HG03575 (cell line): ENCODE measurements at regions not wholly inside any gene's neighbourhood (a gene's known extent, or its start where the extent isn't known, plus 50 kb on each side); places are given as distances from the start of the nearest gene placed in this dataset.

Experiments used
- ATAC-seq: cut with Tn5 transposase; IDR thresholded peaks from one replicate; pipeline ENCODE4 v1.9.1; 2021; ENCODE audit not compliant: unreplicated experiment, insufficient number of reproducible peaks, low FRiP score; ENCODE audit errors: extremely low read depth

DNA sequence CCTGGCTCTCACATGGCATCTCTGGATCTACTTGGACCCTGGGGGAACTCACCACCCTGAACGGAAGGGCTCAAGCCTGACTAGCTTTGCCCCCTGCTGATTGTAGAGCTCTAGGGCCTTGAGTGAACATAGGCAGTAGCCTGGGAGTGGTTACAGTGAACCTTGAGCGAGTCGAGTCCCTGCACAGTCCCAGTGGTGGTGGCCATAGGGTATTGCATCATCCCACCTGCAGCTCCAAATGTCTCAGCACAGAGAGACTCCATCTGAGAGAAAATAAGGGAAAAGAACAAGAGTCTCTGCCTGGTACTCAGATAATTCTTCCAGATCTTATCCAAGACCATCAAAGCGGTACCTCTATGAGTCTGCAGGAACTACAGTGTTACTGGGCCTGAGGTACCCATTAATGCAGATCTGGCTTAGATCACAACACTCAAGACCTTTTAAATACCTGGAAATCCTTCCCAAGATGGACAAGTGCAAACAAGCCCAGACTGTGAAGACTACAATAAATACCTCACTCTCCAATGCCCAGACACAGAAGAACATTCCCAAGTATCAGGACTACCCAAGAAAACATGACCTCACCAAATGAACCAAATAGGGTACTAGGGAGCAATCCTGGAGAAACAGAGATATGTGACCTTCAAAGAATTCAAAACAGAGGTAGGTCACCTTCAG, 167.5 kb upstream of the TET2 start:
- no peak for ATAC-seq

DNA sequence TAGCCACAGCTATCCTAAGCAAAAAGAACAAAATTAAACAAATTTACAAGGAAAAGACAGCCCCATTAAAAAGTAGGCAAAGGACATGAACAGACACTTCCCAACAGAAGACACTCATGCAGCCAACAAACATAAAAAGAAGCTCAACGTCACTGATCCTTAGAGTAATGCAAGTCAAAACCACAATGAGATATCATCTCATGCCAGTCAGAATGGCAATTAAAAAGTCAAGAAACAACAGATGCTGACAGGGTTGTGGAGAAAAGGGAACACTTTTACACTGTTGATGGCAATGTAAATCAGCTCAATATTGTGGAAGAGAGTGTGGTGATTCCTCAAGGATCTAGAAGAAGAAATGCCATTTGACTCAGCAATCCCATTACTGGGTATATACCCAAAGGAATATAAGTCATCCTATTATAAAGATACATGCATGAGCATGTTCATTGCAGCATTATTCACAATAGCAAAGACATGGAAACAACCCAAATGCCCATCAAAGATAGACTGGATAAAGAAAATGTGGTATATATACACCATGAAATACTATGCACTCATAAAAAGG, 163.0 kb upstream of the TET2 start:
- no peak for ATAC-seq

DNA sequence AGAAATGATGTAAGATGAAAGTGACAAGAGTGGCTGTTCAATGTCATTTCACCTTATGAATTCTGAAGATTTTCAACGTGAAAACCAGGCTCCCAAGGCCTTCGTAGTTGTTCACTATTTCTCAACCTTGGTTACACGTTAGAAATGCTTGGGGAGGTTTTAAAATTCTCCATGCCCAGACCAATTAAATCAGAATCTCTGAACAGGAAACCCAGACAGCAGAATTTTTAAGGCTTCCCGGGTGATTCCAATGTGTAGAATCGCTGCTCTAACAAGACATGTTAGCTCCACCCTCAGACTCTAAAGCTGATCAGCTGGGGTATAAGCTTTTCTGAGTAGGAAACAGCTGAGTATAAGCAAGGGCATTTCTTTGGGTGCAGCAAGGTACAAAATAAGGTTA, 160.4 kb upstream of the TET2 start:
- ATAC-seq: no peak

DNA sequence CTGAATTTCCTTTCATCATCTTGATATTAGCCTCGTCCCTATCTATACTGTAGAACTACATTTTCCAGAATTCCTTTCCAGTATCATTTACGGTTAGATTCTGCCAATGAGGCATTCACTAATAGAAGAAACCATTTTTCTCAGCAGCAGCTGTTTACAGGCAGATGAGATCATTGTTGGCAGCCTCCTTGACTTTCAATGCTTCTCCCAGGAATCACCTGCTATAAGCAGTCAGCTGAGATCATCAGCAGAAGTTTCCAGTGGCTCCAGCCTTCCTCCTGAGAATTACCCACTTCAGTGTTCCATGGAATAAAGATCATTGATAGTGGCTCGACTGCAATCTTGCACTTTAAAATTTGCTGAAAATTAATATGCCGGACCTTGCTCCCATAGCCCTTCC, 157.3 kb upstream of the TET2 start:
- ATAC-seq: no peak

DNA sequence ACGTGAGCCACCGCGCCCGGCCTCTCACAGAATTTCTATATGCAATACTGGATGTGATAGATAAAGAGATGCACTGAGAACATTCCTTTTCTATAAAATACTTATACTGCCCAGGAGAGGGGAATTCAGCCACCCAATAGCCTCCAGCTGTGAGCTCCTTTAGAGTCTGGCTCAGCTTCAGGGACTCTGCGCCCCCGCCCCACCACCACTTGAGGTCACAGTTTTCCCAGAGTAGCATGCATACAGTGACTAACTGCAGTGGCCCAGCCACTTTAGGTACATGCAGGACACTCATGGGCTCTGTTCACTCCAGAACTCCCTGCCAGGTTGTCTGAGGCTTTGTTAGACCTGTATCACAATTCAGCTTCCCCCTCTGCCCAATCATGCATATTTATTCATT, 144.4 kb upstream of the TET2 start:
- no peak for ATAC-seq

DNA sequence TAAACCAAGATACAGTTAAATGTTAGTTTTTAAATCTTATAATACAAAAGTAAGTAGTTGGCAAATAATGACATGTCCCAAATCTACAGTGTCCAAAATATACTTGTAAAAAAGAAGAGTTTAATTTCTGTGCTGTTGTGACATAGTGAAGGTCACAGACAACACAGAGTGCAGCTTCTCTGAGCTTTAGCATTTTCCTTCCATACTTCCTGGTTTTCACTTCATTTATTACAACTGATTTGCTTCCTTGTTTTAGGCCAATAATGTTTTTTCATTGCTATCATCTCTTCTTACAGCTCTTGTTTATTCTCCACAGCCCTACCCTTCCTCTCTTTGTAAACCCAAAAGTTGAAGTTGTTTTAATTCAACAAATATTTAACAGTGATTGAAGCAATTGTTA, 132.4 kb upstream of the TET2 start:
- ATAC-seq: no peak

DNA sequence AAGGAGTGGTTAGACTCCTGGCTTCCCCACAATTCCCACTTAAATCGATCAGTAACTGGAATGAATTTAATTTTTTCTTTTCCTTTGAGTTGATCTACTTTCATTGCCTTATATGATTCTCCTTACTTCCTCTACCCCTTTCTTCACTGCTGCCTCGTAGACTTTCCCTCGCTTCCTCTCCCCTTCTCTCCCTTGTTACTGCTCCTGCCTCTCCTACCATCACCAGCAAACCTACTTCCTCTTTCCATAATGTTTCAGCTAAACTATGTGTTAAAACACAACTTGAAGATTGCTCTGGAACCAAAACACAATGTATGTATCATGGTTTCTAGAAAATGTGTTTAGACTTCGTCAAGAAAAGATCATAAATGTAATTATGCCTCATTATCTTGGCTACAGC, 132.0 kb upstream of the TET2 start:
- ATAC-seq: no peak

DNA sequence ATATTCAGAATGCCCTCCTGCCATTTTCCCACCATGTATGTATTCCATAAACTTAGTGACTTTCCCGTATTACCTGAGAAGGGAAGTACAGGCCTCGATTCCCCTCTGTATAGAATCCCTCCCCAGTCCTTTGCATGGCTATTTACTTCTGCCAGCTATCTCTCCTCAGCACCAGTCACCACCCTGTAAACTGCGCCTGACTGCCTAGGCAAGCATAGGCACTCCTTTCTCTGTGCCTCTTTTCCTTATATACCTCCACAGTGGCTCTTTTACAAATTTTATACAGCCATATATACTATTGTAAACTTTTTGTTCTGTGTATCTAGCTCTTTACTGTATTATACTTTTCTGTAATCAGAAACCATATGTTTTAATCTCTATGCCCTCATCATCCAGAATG, 130.9 kb upstream of the TET2 start:
- no peak for ATAC-seq

DNA sequence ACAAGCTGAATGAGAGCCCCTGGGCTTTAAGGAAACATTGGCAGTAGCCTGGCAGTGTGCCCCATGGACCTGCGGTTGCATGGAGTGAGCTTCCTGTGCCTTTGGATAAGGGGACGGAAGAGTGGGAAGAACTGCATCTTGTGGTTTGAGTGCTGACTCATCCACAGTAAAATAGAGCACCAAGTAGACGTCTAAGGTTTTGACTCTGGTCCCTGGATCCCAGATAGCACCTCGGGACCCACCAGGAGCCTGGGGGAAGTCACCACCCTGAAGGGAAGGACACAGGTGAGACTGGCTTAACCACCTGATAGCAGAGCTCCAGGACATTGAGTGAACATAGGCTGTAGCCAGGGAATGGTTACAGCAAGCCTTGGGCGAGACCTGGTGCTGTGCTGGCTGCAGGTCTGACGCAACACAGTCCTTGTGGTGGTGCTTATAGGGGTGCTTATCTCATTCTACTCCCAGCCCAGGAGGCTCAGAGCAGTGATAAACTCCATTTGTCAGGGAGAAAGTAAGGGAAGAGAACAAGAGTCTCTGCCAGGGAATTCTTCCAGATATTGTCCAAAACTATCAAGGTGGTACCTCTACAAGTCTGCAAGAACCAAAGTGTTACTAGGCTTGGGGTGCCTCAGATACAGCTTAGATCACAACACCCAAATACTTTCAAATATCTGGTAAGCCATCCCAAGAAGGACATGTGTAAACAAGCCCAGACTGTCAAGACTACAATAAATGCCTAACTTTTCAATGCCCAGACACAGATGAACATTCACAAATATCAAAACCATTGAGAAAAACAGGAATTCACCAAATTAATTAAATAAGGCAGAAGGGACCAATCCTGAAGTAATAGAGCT, 123.6 kb upstream of the TET2 start:
- no peak for ATAC-seq

DNA sequence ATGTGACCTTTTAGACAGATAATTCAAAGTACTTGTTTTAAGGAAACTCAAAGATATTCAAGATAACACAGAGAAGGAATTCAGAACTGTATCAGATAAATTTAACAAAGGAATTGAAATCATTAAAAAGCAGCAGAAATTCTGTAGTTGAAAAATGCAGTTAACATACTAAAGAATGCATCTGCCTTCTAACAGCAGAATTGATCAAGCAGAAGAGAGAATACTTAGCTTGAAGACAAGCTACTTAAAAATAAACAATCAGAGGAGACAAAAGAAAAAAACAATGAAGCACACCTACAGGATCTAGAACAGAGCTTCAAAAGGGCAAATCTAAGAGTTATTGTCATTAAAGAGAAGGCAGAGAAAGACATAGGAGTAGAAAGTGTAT, 123.0 kb upstream of the TET2 start:
- no peak for ATAC-seq

DNA sequence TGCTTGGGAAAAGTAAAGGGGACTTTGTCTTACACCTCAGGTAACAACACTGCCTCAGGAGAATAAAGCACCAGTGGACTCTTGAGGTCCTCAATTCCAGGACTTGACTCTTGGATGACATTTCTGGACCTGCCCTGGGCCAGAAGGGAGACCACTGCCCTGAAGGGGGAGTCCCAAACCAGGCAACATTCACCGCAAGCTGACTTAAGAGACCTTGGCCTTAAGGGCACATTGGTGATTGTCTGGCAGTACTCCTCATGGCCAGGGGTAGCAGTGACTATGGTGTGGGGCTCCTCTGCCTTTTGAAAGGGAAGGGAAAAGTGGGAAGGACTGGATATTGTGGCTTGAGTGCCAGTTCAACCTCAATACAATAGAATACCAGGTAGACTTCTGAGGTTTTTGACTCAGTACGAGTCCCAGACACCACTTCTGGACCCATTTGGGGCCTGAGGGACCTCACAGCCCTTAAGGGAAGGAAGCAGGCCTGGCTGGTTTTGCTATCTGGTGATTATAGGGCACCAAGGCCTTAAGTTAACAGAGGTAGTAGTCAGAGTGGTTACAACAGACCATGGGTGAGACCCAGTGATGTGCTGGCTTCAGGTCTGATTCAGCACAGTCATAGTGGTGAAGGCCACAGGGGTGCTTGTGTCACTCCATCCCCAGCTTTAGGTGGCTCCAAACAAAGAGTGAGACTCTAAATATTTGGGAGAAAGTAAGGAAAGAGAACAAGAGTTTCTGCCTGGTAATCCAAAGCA, 121.2 kb upstream of the TET2 start:
- no peak for ATAC-seq

DNA sequence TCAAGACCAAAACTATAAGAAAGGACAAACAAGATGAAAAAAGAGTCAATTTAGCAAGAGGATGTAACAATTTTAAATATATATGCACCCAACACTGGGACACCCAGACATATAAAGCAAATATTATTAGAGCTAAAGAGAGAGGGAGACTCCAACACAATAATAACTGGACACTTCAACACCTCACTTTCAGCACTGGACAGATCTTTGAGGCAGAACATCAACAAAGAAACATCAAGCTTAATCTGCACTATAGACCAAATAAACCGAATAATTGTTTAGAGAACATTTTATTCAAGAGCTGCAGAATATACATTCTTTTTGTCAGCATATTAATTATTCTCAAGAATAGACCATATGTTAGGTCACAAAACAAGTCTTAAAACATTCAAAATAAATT, 109.7 kb upstream of the TET2 start:
- no peak for ATAC-seq

DNA sequence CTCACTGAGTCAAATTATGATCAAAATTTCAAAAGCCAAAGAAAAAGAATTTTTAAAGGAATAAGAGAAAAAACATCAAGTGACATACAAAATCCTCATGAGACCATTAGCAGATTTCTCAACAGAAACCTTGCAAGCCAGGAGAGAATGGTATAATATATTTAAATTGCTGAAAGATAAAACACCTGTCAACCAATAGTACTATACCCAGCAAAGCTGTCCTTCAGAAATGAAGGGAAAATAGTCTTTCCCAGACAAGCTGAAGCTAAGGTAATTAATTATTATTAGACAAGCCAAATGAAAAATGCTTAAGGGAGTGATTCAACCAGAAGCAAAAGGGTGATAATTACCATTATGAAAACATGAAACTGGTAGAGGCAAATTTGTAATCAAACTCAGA, 104.2 kb upstream of the TET2 start:
- ATAC-seq: no peak

DNA sequence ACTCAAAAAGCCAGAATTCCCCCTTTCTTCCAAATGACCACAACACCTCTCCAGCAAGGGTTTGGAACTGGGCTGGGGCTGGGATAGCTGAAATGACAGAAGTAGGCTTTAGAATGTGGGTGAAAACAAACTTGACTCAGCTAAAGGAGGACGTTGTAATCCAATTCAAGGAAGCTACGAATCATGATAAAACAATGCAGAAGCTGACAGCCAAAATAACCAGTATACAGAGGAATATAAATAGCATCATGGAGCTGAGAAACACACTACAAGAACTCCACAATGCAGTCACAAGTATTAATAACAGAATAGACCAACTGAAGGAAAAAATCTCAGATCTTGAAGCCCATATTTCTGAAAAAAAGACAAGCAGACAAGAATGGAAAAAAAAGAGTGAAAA, 95.8 kb upstream of the TET2 start:
- no peak for ATAC-seq

DNA sequence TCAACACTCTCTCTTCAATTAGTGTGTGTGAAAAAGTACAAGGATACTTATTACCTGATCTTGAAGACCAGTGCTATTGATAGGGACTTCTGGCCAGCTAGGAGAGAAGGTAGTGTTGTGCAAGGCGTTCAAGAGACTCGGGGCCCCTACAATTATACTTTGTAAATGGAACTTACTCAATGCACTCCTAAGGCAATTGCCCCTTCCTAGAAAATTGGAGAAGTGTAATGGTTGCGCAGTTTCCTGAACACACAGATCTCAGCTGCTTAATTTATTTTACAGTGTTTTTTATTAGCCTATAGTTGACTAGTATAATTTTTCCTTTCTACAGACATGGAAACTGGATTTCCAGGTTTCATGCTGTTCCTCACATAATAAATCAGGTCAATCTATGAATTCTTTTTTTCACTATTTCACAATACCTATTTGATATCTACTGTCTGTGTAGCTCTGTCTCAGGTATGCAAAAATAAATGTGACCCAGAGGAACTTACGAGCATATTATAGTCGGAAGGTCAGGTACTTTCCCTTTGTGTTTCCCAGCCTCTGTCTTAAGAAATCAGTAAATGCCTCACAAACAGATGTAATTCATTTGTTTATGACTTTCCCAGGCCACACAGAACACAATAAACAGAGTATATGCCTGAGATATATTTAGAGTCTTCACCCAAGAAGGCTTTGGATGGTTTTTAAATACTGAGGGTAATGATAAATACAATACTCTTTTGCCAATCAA, 89.1 kb upstream of the TET2 start:
- no peak for ATAC-seq

DNA sequence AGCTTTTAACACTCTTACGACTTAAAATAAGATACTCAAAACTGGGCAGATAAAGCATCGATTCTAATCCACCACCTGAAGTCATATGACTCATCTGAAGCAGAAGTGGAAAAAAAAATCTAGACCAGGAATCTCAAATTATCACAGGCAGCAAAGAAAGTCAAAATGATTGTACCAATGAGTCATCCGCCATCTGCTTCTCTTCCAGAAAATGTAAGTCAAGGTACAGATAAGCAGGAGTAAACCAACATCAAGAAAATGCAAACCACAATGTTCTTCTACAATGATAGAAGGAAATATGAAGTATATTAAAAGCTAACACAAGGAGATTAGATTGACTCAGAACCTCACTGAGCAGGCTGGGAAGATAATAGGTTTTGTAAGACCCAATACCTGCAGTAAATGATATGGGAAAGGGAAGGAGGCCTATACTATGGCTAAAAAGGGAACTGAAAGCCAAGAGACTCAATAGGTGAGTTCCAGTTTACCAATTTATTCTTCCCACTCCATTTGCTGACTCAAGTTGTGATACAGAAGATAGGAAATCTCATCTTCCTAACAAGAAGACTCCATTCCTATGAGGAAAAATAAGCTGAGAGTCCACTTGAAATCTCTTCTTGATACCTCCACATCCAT, 88.4 kb upstream of the TET2 start:
- ATAC-seq: no peak

DNA sequence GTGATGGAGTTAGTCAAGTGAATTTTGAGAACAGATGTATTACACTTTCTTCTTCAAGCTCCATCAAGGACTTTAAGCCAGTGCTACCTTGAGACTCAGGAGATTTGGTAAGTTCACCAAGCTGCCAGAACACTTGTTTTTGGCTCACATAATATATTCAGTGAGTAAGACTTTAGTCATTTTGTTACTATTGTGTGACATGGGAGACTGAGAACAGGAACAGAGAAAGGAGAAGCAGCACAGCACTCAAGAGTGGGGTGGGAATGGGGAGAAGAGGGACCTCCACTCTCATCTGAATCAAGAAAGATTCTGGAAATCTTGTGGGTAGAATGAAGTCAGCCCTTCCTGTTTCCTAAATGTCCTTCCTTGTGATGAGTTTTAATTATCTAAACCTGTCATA, 87.3 kb upstream of the TET2 start:
- no peak for ATAC-seq

DNA sequence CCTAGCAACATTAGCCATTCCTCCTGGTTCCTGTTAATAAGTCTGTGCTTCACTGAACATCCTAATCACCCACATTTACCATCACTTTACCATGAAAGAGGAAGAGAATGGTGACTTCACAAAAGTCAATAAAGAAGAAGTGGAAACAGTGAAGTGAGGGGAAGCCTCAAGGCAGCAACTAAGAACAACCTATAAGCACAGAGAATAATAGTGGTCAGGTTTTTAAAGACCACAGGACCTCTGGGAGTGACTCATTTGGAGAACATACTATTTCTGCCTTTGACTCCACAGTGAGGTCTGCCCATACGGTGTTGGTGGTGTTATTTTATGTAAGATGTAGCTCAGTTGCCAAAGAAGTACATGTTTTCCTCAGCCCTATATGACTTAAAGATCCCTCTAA, 86.0 kb upstream of the TET2 start:
- peak; percentile 86 for ATAC-seq
